Fibroblast of villous mesenchyme (primary cell): ENCODE measurements at regions not wholly inside any gene's neighbourhood (a gene's known extent, or its start where the extent isn't known, plus 50 kb on each side); places are given as distances from the start of the nearest gene placed in this dataset.

Experiments used
- DNase-seq: peaks from one replicate; pipeline ENCODE4 v3.0.0-alpha.2; 2010; ENCODE audit warnings: low read depth
- H3K4me3 ChIP-seq: 2 replicates; pipeline ENCODE4 v1.5.1; 2011; ENCODE audit warnings: low read depth, mild to moderate bottlenecking, low read length
- TF ChIP-seq, protein P1 (sequence below): IDR thresholded peaks from 2 replicates; pipeline ENCODE4 v1.5.1; 2012; ENCODE audit warnings: low read depth, mild to moderate bottlenecking, low read length; ENCODE audit not compliant: insufficient read depth

DNA sequence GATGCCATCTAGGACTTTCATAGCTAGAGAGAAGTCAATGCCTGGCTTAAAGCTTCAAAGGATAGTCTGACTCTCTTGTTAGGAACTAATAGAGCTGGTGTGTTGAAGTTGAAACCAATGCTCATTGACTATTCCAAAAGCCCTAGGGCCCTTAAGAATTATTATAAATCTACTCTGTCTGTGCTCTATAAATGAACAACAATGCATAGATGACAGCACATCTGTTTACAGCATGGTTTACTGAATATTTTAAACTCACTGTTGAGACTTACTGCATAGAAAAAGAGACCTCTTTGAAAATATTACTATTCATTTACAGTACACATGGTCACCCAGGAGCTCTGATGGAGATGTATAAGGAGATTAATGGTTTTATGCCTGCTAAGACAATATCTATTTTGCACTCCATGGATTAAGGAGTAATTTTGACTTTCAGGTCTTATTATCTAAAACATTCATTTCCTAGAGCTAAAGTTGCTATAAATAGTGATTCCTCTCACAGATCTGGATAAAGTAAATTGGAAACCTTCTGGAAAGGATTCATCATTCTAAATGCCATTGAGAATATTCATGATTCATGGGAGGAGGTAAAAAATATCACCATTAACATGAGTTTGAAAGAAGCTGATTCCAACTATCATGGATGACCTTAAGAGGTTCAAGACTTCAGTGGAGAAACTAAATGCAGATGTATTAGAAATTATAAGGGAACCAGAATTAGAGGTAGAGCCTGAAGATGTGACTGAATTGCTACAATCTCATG is 763.5 kb upstream of the MAP3K7 start:
- no peak overlapping the region for H3K4me3 ChIP-seq
- TF ChIP-seq, protein P1, sequence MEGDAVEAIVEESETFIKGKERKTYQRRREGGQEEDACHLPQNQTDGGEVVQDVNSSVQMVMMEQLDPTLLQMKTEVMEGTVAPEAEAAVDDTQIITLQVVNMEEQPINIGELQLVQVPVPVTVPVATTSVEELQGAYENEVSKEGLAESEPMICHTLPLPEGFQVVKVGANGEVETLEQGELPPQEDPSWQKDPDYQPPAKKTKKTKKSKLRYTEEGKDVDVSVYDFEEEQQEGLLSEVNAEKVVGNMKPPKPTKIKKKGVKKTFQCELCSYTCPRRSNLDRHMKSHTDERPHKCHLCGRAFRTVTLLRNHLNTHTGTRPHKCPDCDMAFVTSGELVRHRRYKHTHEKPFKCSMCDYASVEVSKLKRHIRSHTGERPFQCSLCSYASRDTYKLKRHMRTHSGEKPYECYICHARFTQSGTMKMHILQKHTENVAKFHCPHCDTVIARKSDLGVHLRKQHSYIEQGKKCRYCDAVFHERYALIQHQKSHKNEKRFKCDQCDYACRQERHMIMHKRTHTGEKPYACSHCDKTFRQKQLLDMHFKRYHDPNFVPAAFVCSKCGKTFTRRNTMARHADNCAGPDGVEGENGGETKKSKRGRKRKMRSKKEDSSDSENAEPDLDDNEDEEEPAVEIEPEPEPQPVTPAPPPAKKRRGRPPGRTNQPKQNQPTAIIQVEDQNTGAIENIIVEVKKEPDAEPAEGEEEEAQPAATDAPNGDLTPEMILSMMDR, result no peak
- DNase-seq, result no peak

DNA sequence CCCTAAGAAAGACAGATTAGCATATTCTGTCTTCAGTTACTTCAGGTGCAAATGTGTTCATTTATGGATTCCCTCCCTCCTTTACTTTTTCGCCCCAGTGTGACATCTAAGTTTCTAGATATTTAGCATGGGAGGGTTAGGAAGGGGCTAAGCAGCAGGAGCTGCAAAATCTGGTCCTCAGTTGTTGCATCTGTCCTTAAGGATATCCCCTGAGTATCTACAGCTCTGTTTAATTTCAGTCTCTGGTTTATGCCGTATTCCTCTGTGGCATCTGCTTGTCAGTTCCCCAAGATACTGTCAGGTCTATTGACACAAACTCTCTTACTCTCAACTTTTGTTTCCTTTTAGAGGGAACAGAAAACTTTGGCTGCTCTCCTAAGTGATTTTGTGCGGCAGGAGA is 754.6 kb upstream of the MAP3K7 start:
- TF ChIP-seq, protein P1, result no peak
- H3K4me3 ChIP-seq, result no peak overlapping the region
- DNase-seq, result no peak

DNA sequence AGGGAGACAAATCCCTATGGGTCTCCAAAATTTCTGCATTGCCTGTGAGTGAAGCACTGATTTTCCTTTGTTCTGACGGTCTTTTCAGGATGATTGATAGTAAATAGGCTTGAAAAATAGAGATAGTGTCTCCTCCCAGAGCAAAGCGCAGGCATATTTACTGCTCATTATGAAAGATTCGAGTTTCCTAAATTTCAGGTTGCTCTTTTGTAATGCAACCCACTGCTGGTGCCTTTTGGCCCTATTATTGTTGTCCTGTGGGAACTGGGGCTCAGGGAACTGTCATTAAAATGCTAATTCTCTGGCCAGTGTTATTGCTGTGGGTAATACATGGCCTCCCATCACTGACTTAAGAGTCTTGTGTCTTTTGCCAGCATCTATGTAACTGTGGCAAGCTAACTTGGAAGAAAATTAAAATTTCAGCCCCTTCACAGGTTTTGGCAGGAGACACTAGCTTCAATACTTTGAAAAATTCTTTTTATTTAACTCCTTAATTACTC is 754.1 kb upstream of the MAP3K7 start:
- TF ChIP-seq, protein P1, result no peak
- DNase-seq, result no peak
- no peak overlapping the region for H3K4me3 ChIP-seq

DNA sequence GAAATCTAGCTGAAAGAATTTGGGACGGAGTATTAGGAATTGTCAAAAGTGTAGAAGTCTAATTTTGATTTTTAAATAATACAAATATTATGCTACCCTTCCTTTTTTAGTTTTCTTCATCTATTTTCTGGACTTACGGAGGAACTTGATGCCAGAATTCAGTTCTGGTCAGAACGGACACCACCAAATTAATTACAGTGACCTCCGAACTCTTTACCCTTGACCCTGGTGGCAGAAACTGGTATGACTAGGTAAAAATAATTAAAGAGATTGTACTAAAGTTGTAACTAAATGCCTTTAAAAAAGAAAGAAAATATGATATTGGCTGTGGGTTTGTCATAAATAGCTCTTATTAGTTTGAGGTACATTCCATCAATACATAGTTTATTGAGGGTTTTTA is 751.1 kb upstream of the MAP3K7 start:
- TF ChIP-seq, protein P1, result peak; percentile 24
- H3K4me3 ChIP-seq, result no peak overlapping the region
- no peak for DNase-seq

DNA sequence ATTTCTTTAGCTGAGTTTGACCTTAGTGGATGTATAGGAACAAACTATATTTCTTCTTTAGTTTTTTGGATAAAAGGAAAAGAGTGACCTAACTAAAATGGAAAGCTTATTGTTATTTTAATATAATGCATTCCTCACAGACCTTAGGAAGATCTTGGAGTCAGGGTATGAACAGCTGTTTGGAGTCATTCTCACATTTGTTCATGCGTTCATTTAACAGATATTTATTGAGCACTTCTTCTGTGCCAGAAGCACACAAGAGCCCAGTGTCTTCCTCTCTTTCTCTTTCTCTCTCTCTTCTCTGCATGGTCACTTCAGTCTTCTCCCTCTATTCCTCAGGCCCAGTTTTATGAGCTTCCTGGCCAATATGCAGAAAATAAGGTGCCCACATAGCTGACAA is 744.0 kb upstream of the MAP3K7 start:
- DNase-seq, result no peak
- TF ChIP-seq, protein P1, result no peak
- H3K4me3 ChIP-seq, result no peak overlapping the region

DNA sequence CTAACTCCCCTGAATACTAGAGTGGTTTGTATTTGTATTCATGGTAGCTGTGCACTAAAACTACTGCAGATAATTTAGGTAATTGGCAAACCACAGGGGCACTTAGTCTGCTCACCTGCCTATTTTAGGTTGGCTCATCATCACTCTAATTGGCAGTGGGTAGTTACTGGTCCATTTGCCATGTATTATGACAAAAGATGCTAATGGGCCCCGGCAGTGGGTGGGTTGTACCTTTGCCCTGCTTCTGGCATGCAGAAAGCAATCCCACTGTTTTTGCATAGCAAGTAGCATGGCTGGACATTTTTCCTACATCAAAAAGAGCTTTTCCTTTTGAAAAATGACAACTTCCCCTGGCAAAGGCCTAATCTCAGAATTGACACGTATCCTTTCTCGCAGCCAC is 741.4 kb upstream of the MAP3K7 start:
- TF ChIP-seq, protein P1, result no peak
- DNase-seq, result no peak

DNA sequence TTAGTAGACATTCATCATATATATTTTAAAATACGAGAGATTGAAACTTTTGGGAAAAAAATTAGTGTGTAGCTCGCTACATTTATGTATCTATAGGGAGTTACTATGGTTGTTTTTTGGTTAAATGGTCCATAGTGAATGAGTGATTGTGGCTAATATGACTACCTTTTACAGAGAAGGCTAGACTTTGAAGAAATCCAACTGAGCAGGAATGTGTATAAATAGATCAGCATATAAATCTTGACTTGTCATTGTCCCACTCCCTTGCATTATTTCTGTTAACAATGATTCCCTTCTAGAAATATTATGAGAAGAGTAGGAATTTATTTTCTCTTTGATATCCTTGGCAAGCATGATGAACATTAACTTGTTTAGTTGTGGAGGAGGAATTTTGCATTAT is 737.8 kb upstream of the MAP3K7 start:
- no peak overlapping the region for H3K4me3 ChIP-seq
- TF ChIP-seq, protein P1, result no peak

More for the DNA sequence above, 741.4 kb upstream of the MAP3K7 start:
- H3K4me3 ChIP-seq, result no peak overlapping the region

More for the DNA sequence above, 737.8 kb upstream of the MAP3K7 start:
- no peak for DNase-seq
